BLaER1 (cell line): ENCODE measurements at regions not wholly inside any gene's neighbourhood (a gene's known extent, or its start where the extent isn't known, plus 50 kb on each side); places are given as distances from the start of the nearest gene placed in this dataset.

Experiments used
- H3K27ac ChIP-seq: shearing (Covaris generic); formaldehyde crosslinking; 2 replicates; pipeline ENCODE4 v1.8.1; 2022
- H3K27me3 ChIP-seq: shearing (Covaris generic); formaldehyde crosslinking; 2 replicates; pipeline ENCODE4 v1.8.1; 2022
- H3K36me3 ChIP-seq: shearing (Covaris generic); formaldehyde crosslinking; 2 replicates; pipeline ENCODE4 v1.8.1; 2022
- H3K4me1 ChIP-seq: shearing (Covaris generic); formaldehyde crosslinking; 2 replicates; pipeline ENCODE4 v1.8.1; 2022
- H3K4me2 ChIP-seq: shearing (Covaris generic); formaldehyde crosslinking; 2 replicates; pipeline ENCODE4 v1.8.1; 2022
- H3K4me3 ChIP-seq: shearing (Covaris generic); formaldehyde crosslinking; 2 replicates; pipeline ENCODE4 v1.8.1; 2022
- H3K9ac ChIP-seq: shearing (Covaris generic); formaldehyde crosslinking; 2 replicates; pipeline ENCODE4 v1.8.1; 2022
- H3K9me3 ChIP-seq: shearing (Covaris generic); formaldehyde crosslinking; 2 replicates; pipeline ENCODE4 v1.8.1; 2022
- H4K20me1 ChIP-seq: shearing (Covaris generic); formaldehyde crosslinking; 2 replicates; pipeline ENCODE4 v1.8.1; 2022
- Cebpa-rat ChIP-seq: shearing (Covaris generic); IDR thresholded peaks from 2 replicates; pipeline ENCODE4 v1.8.1; 2022

- no peak for TF ChIP-seq Cebpa-rat
- H4K20me1 ChIP-seq, result no peaks in the 10 kb centered on the region
- no peak overlapping the region for H3K9ac ChIP-seq
- peaks cover 92% of the 10 kb centered on the region for H3K27me3 ChIP-seq
- H3K27ac ChIP-seq, result no peak overlapping the region
- no peaks in the 10 kb centered on the region for H3K9me3 ChIP-seq
- H3K4me1 ChIP-seq, result no peaks in the 10 kb centered on the region
- no peaks in the 10 kb centered on the region for H3K36me3 ChIP-seq
- H3K4me3 ChIP-seq, result no peak overlapping the region
- H3K4me2 ChIP-seq, result no peak overlapping the region
Observed at GRCh38 chrX:42129022-42129940, 205.9 kb upstream of the CASK start.

GRCh38 chrX:42128587-42128986, 205.2 kb upstream of the CASK start:
- Histone ChIP-seq H3K4me2 (no peak overlapping the region), H4K20me1 (no peaks in the 10 kb centered on the region), H3K9ac (no peak overlapping the region), H3K4me3 (no peak overlapping the region), H3K36me3 (no peaks in the 10 kb centered on the region), H3K27me3 (peaks cover 95% of the 10 kb centered on the region), H3K9me3 (no peaks in the 10 kb centered on the region), H3K27ac (no peak overlapping the region), H3K4me1 (no peaks in the 10 kb centered on the region)
- TF ChIP-seq Cebpa-rat, result no peak

- H4K20me1 ChIP-seq, result no peaks in the 10 kb centered on the region
- no peaks in the 10 kb centered on the region for H3K36me3 ChIP-seq
- no peak overlapping the region for H3K27ac ChIP-seq
- no peaks in the 10 kb centered on the region for H3K4me1 ChIP-seq
- H3K9ac ChIP-seq, result no peak overlapping the region
- no peak overlapping the region for H3K4me3 ChIP-seq
- TF ChIP-seq Cebpa-rat, result no peak
- no peak overlapping the region for H3K4me2 ChIP-seq
- H3K27me3 ChIP-seq, result peaks cover 97% of the 10 kb centered on the region
- H3K9me3 ChIP-seq, result no peaks in the 10 kb centered on the region
Observed at GRCh38 chrX:42128020-42128419, 204.7 kb upstream of the CASK start.

GRCh38 chrX:42127563-42127962, 204.2 kb upstream of the CASK start:
- no peaks in the 10 kb centered on the region for H4K20me1 ChIP-seq
- no peak overlapping the region for H3K4me3 ChIP-seq
- H3K27ac ChIP-seq, result no peak overlapping the region
- no peak for TF ChIP-seq Cebpa-rat
- H3K4me1 ChIP-seq, result no peaks in the 10 kb centered on the region
- H3K27me3 ChIP-seq, result peaks cover 97% of the 10 kb centered on the region
- H3K36me3 ChIP-seq, result no peaks in the 10 kb centered on the region
- H3K4me2 ChIP-seq, result no peak overlapping the region
- no peak overlapping the region for H3K9ac ChIP-seq
- no peaks in the 10 kb centered on the region for H3K9me3 ChIP-seq

- Histone ChIP-seq H3K36me3 (no peaks in the 10 kb centered on the region), H3K27me3 (peaks cover 96% of the 10 kb centered on the region), H3K27ac (no peak overlapping the region), H4K20me1 (no peaks in the 10 kb centered on the region), H3K9ac (no peak overlapping the region), H3K4me3 (no peak overlapping the region), H3K4me1 (no peaks in the 10 kb centered on the region), H3K9me3 (no peaks in the 10 kb centered on the region), H3K4me2 (no peak overlapping the region)
- TF ChIP-seq Cebpa-rat, result no peak
Observed at GRCh38 chrX:42123369-42123768, 200.0 kb upstream of the CASK start.

- TF ChIP-seq Cebpa-rat, result no peak
- no peak overlapping the region for H3K9ac ChIP-seq
- no peaks in the 10 kb centered on the region for H3K4me1 ChIP-seq
- no peak overlapping the region for H3K27ac ChIP-seq
- no peaks in the 10 kb centered on the region for H4K20me1 ChIP-seq
- no peaks in the 10 kb centered on the region for H3K9me3 ChIP-seq
- no peaks in the 10 kb centered on the region for H3K36me3 ChIP-seq
- no peak overlapping the region for H3K4me2 ChIP-seq
- H3K4me3 ChIP-seq, result no peak overlapping the region
- H3K27me3 ChIP-seq, result peaks cover 80% of the 10 kb centered on the region
Observed at GRCh38 chrX:42119076-42119475, 195.7 kb upstream of the CASK start.

- Histone ChIP-seq H3K36me3 (no peaks in the 10 kb centered on the region), H3K4me2 (no peak overlapping the region), H3K27ac (no peak overlapping the region), H3K27me3 (peaks cover 80% of the 10 kb centered on the region), H3K4me3 (no peak overlapping the region), H3K9me3 (no peaks in the 10 kb centered on the region; the same call in 1 of the 2 replicates), H3K4me1 (no peaks in the 10 kb centered on the region), H3K9ac (no peak overlapping the region), H4K20me1 (no peaks in the 10 kb centered on the region)
- no peak for TF ChIP-seq Cebpa-rat
Observed at GRCh38 chrX:42117318-42117717, 194.0 kb upstream of the CASK start.

GRCh38 chrX:42109428-42109827, 186.1 kb upstream of the CASK start:
- no peak overlapping the region for H3K9ac ChIP-seq
- TF ChIP-seq Cebpa-rat, result no peak
- no peaks in the 10 kb centered on the region for H3K36me3 ChIP-seq
- no peak overlapping the region for H3K4me3 ChIP-seq
- peaks cover 84% of the 10 kb centered on the region for H3K27me3 ChIP-seq
- H3K4me2 ChIP-seq, result no peak overlapping the region
- no peaks in the 10 kb centered on the region; the same call in 1 of the 2 replicates for H3K9me3 ChIP-seq
- H3K27ac ChIP-seq, result no peak overlapping the region
- H4K20me1 ChIP-seq, result no peaks in the 10 kb centered on the region
- no peaks in the 10 kb centered on the region for H3K4me1 ChIP-seq

GRCh38 chrX:42107495-42108488, 184.4 kb upstream of the CASK start:
- Histone ChIP-seq H3K27me3 (peaks cover 84% of the 10 kb centered on the region), H3K9ac (no peak overlapping the region), H3K36me3 (no peaks in the 10 kb centered on the region)

More at GRCh38 chrX:42107495-42108488, 184.4 kb upstream of the CASK start:
- no peak for TF ChIP-seq Cebpa-rat
- Histone ChIP-seq H3K4me1 (no peaks in the 10 kb centered on the region), H3K27ac (no peak overlapping the region), H3K4me2 (no peak overlapping the region), H3K4me3 (no peak overlapping the region), H3K9me3 (no peaks in the 10 kb centered on the region; the same call in 1 of the 2 replicates), H4K20me1 (no peaks in the 10 kb centered on the region)
